ENCODE measurements at regions not wholly inside any gene's neighbourhood (a gene's known extent, or its start where the extent isn't known, plus 50 kb on each side); places are given as distances from the start of the nearest gene placed in this dataset.

DNA sequence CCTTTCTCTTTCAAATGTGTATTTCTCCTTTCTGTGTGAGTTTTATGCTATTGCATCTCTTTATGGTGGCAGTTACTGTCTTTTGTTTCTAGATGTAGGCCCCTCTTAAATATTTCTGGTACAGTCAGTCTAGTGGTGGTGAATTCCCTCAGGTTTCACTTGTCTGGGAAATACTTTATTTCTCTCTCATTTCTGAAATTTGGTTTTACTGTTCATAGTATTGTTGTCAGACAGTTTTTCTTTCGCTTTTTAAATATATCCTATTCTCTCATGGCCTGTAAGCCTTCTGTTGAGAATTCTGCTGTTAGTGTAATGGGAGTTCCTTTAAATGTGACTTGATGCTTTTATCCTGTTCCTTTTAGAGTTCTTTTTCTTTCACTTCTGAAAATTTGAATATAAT is 874.0 kb downstream of the PLOD2 start:
- TF ChIP-seq, protein P1, sequence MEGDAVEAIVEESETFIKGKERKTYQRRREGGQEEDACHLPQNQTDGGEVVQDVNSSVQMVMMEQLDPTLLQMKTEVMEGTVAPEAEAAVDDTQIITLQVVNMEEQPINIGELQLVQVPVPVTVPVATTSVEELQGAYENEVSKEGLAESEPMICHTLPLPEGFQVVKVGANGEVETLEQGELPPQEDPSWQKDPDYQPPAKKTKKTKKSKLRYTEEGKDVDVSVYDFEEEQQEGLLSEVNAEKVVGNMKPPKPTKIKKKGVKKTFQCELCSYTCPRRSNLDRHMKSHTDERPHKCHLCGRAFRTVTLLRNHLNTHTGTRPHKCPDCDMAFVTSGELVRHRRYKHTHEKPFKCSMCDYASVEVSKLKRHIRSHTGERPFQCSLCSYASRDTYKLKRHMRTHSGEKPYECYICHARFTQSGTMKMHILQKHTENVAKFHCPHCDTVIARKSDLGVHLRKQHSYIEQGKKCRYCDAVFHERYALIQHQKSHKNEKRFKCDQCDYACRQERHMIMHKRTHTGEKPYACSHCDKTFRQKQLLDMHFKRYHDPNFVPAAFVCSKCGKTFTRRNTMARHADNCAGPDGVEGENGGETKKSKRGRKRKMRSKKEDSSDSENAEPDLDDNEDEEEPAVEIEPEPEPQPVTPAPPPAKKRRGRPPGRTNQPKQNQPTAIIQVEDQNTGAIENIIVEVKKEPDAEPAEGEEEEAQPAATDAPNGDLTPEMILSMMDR (IDR thresholded peaks at IDR 0.05) = no peak
- TF ChIP-seq POLR2A (IDR thresholded peaks at IDR 0.05) = no peak
